MM.1S (cell line): ENCODE measurements at regions not wholly inside any gene's neighbourhood (a gene's known extent, or its start where the extent isn't known, plus 50 kb on each side); places are given as distances from the start of the nearest gene placed in this dataset.

Experiments
- EZH2 ChIP-seq: fragments of 300-600 bp; sonication (generic); optimal IDR thresholded peaks from 2 replicates; pipeline ENCODE3; 2017; ENCODE audit warnings: low read depth, mild to moderate bottlenecking, antibody characterized with exemption, low read length, mixed read lengths
- TF ChIP-seq, protein P1 (sequence below): fragments of 300-600 bp; sonication (generic); IDR thresholded peaks from 2 replicates; pipeline ENCODE4 v1.5.1; 2016; ENCODE audit warnings: antibody characterized with exemption, low read length, mixed read lengths

DNA sequence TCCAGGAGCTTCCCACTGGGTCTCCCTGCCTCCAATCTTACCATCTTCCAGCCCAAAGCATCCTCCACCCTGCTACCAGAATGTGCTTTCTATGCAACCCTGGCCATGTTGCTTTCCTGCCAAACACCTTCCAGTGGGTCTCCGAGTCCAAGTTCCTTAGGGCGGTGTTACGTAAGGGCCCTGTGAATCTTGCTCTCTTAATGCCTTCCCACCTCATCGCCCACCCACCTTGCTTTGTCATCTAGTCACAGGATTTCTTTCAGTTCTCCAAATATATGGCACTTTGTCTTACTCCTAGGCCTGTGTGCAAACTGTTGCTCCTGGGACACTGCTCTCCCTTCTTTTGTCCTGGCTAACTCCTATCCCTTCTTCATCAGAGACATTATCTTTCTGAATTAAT, 344.5 kb downstream of the RPS24 start:
- TF ChIP-seq, protein P1, sequence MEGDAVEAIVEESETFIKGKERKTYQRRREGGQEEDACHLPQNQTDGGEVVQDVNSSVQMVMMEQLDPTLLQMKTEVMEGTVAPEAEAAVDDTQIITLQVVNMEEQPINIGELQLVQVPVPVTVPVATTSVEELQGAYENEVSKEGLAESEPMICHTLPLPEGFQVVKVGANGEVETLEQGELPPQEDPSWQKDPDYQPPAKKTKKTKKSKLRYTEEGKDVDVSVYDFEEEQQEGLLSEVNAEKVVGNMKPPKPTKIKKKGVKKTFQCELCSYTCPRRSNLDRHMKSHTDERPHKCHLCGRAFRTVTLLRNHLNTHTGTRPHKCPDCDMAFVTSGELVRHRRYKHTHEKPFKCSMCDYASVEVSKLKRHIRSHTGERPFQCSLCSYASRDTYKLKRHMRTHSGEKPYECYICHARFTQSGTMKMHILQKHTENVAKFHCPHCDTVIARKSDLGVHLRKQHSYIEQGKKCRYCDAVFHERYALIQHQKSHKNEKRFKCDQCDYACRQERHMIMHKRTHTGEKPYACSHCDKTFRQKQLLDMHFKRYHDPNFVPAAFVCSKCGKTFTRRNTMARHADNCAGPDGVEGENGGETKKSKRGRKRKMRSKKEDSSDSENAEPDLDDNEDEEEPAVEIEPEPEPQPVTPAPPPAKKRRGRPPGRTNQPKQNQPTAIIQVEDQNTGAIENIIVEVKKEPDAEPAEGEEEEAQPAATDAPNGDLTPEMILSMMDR = no peak
- TF ChIP-seq EZH2 = no peak
